ENCODE measurements at regions not wholly inside any gene's neighbourhood (a gene's known extent, or its start where the extent isn't known, plus 50 kb on each side); places are given as distances from the start of the nearest gene placed in this dataset.

DNA sequence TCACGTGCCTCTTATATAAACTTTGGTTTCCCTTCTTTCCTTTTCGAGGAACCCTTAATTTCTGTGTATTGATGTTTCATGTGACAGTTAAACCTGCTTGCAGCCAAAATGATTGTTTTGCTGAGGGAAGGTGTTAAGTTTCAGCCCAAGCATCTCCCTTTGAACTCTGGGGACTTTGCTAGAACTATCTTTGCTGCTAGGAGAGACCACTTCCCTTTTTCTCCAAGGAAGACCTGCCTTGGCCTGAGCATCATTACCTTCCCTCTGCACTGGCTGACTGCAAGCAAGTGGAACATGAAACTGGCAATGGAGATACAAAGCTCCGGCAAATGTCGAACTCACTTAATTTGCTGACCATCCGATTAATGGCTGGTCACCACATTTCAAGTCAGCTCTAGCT is 192.8 kb downstream of the GRIN2B start:
- H3K27ac ChIP-seq = no peak overlapping the region
- intact Hi-C loops (cut with DNase I) = no loop called here
- H3K4me3 ChIP-seq = no peak overlapping the region
- 32 to 40% (median 36%) methylated on average over 5 of the region's 5 CpGs for WGBS, 3 donors
- H3K9me3 ChIP-seq = no peaks in the 10 kb centered on the region
- no peaks in the 10 kb centered on the region for H3K4me1 ChIP-seq
- ATAC-seq = no peak
- TF ChIP-seq, protein P1, sequence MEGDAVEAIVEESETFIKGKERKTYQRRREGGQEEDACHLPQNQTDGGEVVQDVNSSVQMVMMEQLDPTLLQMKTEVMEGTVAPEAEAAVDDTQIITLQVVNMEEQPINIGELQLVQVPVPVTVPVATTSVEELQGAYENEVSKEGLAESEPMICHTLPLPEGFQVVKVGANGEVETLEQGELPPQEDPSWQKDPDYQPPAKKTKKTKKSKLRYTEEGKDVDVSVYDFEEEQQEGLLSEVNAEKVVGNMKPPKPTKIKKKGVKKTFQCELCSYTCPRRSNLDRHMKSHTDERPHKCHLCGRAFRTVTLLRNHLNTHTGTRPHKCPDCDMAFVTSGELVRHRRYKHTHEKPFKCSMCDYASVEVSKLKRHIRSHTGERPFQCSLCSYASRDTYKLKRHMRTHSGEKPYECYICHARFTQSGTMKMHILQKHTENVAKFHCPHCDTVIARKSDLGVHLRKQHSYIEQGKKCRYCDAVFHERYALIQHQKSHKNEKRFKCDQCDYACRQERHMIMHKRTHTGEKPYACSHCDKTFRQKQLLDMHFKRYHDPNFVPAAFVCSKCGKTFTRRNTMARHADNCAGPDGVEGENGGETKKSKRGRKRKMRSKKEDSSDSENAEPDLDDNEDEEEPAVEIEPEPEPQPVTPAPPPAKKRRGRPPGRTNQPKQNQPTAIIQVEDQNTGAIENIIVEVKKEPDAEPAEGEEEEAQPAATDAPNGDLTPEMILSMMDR (IDR thresholded peaks at IDR 0.05) = no peak
- no peaks in the 10 kb centered on the region for H3K27me3 ChIP-seq (ENCODE audit: insufficient read depth in 3 of 3, low read length in 2 of 3)
- H3K36me3 ChIP-seq (ENCODE audit: insufficient read depth in 1 of 2, low read depth in 1 of 2) = no peaks in the 10 kb centered on the region
- no peak for DNase-seq

DNA sequence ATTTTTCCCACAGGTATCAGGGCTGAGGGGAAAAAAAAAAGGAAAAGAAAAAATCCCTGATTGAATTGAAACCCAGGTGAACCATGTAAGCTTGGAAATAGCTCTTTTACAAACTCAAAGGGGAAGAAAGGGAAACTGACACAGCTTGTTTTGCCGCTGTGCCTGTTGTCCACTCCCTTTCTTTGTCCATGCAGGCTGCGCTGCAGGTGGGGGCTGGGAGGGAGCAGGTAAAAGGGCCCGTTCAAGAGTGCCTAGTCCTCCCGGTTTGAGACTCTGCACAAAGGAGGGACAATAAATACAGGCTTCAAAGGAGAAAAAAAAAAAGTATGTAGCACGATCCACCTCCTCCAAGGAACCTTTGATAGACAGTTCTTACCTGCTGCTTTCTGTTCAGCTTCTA is 194.8 kb downstream of the GRIN2B start:
- Histone ChIP-seq H3K27ac (no peak overlapping the region), H3K36me3 (ENCODE audit: insufficient read depth in 1 of 2, low read depth in 1 of 2) (no peaks in the 10 kb centered on the region), H3K9me3 (no peaks in the 10 kb centered on the region), H3K27me3 (ENCODE audit: insufficient read depth in 3 of 3, low read length in 2 of 3) (no peaks in the 10 kb centered on the region), H3K4me1 (no peaks in the 10 kb centered on the region), H3K4me3 (no peak overlapping the region)
- ATAC-seq (no peak), DNase-seq (no peak)
- TF ChIP-seq, protein P1 (IDR thresholded peaks at IDR 0.05) = no peak
- 47 to 56% (median 48%) methylated on average over 5 of the region's 5 CpGs for WGBS, 3 donors
- intact Hi-C loops (cut with DNase I) = no loop called here

DNA sequence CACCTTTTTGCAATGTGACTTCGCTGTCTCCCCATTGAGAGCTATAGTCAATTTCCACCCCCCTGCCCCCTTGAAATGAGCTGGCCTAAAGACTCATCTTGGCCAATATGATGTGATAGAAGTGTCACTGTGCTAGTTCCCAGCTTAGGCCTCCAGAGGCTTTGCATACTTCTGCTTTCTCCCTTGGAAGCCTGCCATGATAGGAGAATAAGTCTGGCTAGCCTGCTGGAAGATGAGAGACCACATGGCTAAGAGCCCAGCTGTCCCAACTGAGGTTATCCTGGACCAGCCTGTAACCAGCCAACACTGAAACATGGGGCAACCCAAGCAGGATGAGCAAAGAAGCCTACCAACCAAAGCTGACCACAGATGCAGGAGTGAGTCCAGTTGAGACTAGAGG is 196.9 kb downstream of the GRIN2B start:
- intact Hi-C loops (cut with DNase I) = no loop called here
- DNase-seq = no peak
- Histone ChIP-seq H3K4me3 (no peak overlapping the region), H3K36me3 (ENCODE audit: insufficient read depth in 1 of 2, low read depth in 1 of 2) (no peaks in the 10 kb centered on the region), H3K4me1 (no peaks in the 10 kb centered on the region), H3K9me3 (no peaks in the 10 kb centered on the region), H3K27me3 (ENCODE audit: insufficient read depth in 3 of 3, low read length in 2 of 3) (no peaks in the 10 kb centered on the region), H3K27ac (no peak overlapping the region)
- ATAC-seq = no peak
- TF ChIP-seq, protein P1 (IDR thresholded peaks at IDR 0.05) = no peak
- 87 to 96% (median 95%) methylated on average over 1 of the region's 1 CpG for WGBS, 3 donors

DNA sequence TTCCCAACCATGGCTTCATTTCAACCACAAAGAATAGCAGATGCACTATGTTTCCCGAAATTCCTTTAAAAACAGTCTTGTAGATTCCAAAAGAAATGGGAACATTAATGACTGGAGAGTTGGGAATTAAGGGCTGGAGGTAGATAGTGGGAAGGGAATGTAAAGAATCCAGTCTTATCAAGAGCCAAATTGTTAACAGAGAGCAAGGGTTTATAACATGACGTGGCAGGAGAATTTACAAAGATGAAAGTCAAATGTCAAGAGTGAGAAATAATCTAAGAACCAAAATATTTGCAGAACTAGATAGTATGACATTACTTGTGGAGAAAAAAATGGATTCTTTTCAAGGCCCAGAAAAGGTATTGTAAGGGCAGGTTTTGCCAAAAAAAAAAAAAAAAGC is 200.9 kb downstream of the GRIN2B start:
- ATAC-seq (no peak), DNase-seq (no peak)
- WGBS, 3 donors = 49 to 54% (median 50%) methylated on average over 2 of the region's 2 CpGs
- no peaks in the 10 kb centered on the region for H3K36me3 ChIP-seq (ENCODE audit: insufficient read depth in 1 of 2, low read depth in 1 of 2)
- no peaks in the 10 kb centered on the region for H3K9me3 ChIP-seq
- no peaks in the 10 kb centered on the region for H3K27me3 ChIP-seq (ENCODE audit: insufficient read depth in 3 of 3, low read length in 2 of 3)
- intact Hi-C loops (cut with DNase I) = no loop called here
- no peaks in the 10 kb centered on the region for H3K4me1 ChIP-seq
- H3K27ac ChIP-seq = no peak overlapping the region
- TF ChIP-seq, protein P1 (IDR thresholded peaks at IDR 0.05) = no peak
- no peak overlapping the region for H3K4me3 ChIP-seq

DNA sequence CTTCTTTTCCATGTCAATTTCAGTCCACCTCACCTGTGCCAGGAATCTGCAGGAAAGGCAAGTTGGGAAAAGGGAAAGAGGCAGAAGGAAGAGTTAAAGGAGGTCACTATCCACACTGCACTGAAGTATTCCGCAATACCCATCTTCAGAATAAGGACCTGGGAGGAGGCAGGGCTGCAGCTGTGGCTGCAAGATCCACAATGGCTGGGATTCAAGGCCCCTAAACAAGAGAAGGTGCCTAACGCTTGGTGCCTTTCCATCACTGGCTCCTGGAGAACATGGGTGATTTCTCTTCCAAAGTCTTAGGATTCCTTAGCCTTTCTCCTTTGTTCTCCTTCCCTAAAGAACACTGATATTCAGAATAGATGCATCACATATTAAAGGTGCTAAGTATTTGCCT is 204.0 kb downstream of the GRIN2B start:
- no peak overlapping the region for H3K4me3 ChIP-seq
- H3K4me1 ChIP-seq = no peaks in the 10 kb centered on the region
- TF ChIP-seq, protein P1 (IDR thresholded peaks at IDR 0.05) = no peak
- H3K9me3 ChIP-seq = no peaks in the 10 kb centered on the region
- ATAC-seq (no peak), DNase-seq (no peak)
- no peaks in the 10 kb centered on the region for H3K27me3 ChIP-seq (ENCODE audit: insufficient read depth in 3 of 3, low read length in 2 of 3)
- 56 to 85% (median 81%) methylated on average over 2 of the region's 2 CpGs for WGBS, 3 donors
- H3K27ac ChIP-seq = no peak overlapping the region
- intact Hi-C loops (cut with DNase I) = no loop called here
- H3K36me3 ChIP-seq (ENCODE audit: insufficient read depth in 1 of 2, low read depth in 1 of 2) = no peaks in the 10 kb centered on the region
